Glomerular visceral epithelial cell (primary cell): ENCODE measurements at regions not wholly inside any gene's neighbourhood (a gene's known extent, or its start where the extent isn't known, plus 50 kb on each side); places are given as distances from the start of the nearest gene placed in this dataset.

Experiments
- DNase-seq: peaks from one replicate; pipeline ENCODE4 v3.0.0-alpha.2; 2016; ENCODE audit errors: extremely low spot score

- DNase-seq = no peak
These were observed 357.3 kb downstream of the FOXA2 start for GRCh38 chr20:22226849-22227700.

GRCh38 chr20:22223236-22223635, 361.1 kb downstream of the FOXA2 start:
- no peak for DNase-seq

GRCh38 chr20:22217712-22218352, 366.5 kb downstream of the FOXA2 start:
- no peak for DNase-seq

- no peak for DNase-seq
These were observed 367.4 kb downstream of the FOXA2 start for GRCh38 chr20:22216984-22217383.

- DNase-seq = no peak
These were observed 370.1 kb downstream of the FOXA2 start for GRCh38 chr20:22214296-22214695.

- no peak for DNase-seq
These were observed 371.1 kb downstream of the FOXA2 start for GRCh38 chr20:22213271-22213670.

GRCh38 chr20:22207280-22207679, 377.1 kb downstream of the FOXA2 start:
- no peak for DNase-seq

GRCh38 chr20:22204801-22205200, 379.6 kb downstream of the FOXA2 start:
- DNase-seq = no peak

GRCh38 chr20:22182148-22182547, 402.2 kb downstream of the FOXA2 start:
- DNase-seq = no peak

GRCh38 chr20:22180244-22180643, 404.1 kb downstream of the FOXA2 start:
- no peak for DNase-seq

GRCh38 chr20:22160101-22160652, 424.2 kb downstream of the FOXA2 start:
- DNase-seq = no peak

- no peak for DNase-seq
These were observed 425.1 kb downstream of the FOXA2 start for GRCh38 chr20:22159276-22159675.

- DNase-seq = no peak
These were observed 422.1 kb downstream of the PAX1 start for GRCh38 chr20:22127587-22127986.

- DNase-seq = no peak
These were observed 401.0 kb downstream of the PAX1 start for GRCh38 chr20:22106308-22106938.

- no peak for DNase-seq
These were observed 396.1 kb downstream of the PAX1 start for GRCh38 chr20:22101606-22102005.

- no peak for DNase-seq
These were observed 395.2 kb downstream of the PAX1 start for GRCh38 chr20:22100686-22101085.

- no peak for DNase-seq
These were observed 393.9 kb downstream of the PAX1 start for GRCh38 chr20:22099348-22099747.

- no peak for DNase-seq
These were observed 393.0 kb downstream of the PAX1 start for GRCh38 chr20:22098511-22098910.

- DNase-seq = no peak
These were observed 387.7 kb downstream of the PAX1 start for GRCh38 chr20:22093122-22093521.

- no peak for DNase-seq
These were observed 383.4 kb downstream of the PAX1 start for GRCh38 chr20:22088882-22089281.

- DNase-seq = no peak
These were observed 375.5 kb downstream of the PAX1 start for GRCh38 chr20:22080985-22081384.

GRCh38 chr20:22074635-22075034, 369.2 kb downstream of the PAX1 start:
- DNase-seq = no peak

- DNase-seq = no peak
These were observed 366.4 kb downstream of the PAX1 start for GRCh38 chr20:22071841-22072240.
